ENCODE measurements at regions not wholly inside any gene's neighbourhood (a gene's known extent, or its start where the extent isn't known, plus 50 kb on each side); places are given as distances from the start of the nearest gene placed in this dataset.

DNA sequence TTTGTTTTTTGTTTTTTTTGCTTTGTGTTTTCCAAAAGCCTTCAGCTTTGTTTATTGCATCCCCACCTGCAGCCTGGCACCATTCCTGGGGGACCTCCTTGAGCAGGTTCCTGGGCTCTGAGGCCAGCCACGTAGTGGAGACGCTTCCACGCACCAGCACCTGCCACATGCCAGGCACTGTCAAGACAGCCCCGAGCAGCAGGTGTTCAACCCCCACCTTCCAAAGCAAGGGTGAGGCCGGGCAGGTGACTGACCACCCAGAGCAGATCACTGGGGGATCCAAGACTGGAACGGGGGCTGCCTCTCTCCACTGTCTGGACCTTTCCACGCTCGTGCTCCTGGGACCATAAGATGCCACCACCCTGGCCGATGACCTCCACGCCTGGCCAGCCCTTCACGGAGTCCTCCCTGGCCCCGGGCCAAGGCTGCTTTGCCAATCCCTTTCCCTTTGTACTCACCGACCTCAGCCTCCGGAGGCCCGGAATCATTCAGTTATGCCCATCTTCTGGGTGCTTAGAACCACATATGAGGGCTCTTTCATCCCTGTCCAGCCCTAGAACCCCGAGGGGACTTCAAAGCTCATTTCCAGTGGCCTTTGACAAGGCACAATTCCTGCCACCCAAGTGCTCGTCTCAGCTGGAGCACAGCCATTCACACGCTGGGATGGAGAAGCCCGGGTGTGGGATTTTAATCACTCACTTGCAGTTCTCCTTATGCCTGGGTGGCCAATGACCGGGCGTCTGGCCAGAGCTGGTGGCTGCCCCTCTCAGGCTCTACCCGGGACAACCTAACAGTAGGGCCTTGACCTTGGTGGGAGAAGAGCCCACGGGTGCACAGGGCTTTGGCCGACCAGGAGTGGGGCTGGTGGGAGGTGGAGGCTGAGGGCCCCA lies 330.8 kb downstream of the NPHP4 start:
- WGBS, result 81% methylated on average over 24 of the region's 24 CpGs
- Histone ChIP-seq H3K4me3 (ENCODE audit: low read depth, low read length) (no peak overlapping the region), H3K36me3 (ENCODE audit: insufficient read depth) (no peaks in the 10 kb centered on the region), H3K4me1 (ENCODE audit: insufficient read depth) (no peaks in the 10 kb centered on the region), H3K27ac (ENCODE audit: low read depth) (no peak overlapping the region)
- no peak for DNase-seq (ENCODE audit: extremely low spot score)

DNA sequence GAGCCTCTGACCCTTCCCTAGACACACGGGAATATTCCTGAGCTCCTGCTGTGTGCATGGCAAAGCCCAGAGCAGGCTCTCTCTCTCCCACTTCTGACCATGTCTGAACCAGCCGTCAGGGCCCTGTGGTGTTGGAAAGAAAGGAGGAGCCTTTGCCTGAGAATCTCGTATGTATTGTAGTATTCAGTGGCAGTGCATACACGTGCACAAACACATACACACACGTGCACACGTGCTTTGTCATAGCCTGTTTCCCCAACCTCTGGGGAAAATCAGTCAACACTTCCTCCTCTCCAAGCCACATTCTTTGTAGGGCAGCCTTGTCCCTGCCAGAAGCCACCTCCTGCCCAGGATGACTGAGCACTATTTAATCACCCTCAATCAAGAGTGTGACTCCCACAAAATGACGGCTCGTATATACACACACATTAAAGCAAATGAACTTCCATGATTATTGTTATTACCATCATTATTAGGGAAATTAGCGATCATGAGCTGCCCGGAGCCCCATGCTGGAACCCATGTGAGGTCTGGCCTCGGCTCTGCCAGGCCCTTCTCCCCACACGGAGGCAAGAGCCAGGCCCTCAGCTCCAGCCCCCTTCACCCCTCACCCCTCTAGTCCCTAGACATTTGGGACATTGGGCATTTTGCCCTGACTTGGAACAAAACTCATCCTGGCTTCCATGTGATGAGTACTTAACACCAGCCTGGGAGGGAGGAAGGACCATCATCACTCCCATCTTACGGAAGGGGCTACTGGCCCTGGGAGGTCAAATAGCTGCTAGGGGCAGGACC lies 331.9 kb downstream of the NPHP4 start:
- Histone ChIP-seq H3K27ac (ENCODE audit: low read depth) (no peak overlapping the region), H3K4me1 (ENCODE audit: insufficient read depth) (no peaks in the 10 kb centered on the region), H3K4me3 (ENCODE audit: low read depth, low read length) (no peak overlapping the region), H3K36me3 (ENCODE audit: insufficient read depth) (no peaks in the 10 kb centered on the region)
- DNase-seq (ENCODE audit: extremely low spot score), result no peak
- WGBS, result 29% methylated on average over 13 of the region's 13 CpGs

DNA sequence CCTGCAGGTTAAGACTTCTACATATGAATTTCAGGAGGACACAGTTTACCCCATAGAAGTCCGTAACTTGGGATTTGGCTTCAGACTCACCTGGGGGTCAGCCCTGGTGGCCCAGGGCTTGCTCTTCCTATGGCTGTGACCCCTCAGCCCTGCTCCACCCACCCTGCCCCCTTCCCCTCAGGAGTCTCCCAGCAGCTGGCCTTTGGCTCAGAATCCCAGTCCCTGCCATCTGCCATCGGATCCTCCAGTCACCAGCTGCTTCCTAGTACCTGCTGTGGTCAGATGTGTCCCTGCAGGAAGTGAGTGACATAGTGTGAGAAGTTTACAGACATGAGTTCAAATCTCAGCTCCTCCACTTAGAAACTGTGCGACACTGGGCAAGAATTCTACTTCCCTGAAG lies 332.6 kb downstream of the NPHP4 start:
- no peaks in the 10 kb centered on the region for H3K4me1 ChIP-seq (ENCODE audit: insufficient read depth)
- no peak overlapping the region for H3K27ac ChIP-seq (ENCODE audit: low read depth)
- DNase-seq (ENCODE audit: extremely low spot score), result no peak
- H3K36me3 ChIP-seq (ENCODE audit: insufficient read depth), result no peaks in the 10 kb centered on the region
- no peak overlapping the region for H3K4me3 ChIP-seq (ENCODE audit: low read depth, low read length)
- 79% methylated on average over 3 of the region's 3 CpGs for WGBS

DNA sequence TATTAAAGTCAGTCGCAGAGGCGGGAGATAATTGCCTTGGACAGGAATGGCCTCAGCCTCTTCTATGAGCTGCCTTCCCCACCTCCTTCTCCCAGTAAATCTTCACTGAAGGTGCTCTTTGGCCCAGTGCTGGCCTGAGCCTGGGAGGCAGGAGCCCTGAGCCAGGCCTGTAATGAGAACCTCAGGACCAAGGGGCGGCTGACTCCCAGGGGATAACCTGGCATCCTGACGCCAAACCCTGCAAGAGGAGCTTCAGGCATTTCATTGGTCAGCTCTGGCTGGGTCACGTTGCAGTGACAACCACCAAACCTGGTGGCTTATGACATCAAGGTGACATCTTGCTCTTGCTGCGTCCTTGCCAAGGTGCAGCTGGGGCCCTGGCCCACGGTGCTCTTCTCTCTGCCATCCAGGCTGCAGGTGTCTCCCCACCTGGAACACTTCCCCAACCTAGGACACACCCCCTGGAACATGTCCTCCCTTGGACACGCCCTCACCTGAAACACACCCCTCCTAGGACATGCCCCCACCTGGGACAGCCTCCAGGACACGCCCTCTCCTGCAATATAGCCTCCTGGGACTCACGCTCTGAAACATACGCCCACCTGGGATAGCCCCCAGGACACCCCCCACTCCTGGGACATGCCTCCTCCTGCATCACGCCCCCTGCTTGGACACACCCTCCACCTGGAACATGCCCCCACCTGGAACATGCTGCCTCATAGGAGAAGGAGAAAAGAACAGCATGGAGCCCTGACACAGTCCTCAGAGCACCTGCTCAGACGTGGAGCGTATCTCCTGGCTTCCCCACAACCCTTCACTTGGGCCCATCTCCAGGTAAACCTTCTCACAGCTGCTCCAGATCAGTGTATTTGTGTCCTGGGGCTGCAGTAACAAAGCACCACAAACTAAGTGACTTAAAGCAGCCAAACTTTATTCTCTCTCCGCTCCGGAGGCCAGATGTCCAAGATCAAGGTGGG lies 333.6 kb downstream of the NPHP4 start:
- WGBS, result 73% methylated on average over 16 of the region's 16 CpGs
- Histone ChIP-seq H3K4me3 (ENCODE audit: low read depth, low read length) (no peak overlapping the region), H3K27ac (ENCODE audit: low read depth) (no peak overlapping the region), H3K4me1 (ENCODE audit: insufficient read depth) (no peaks in the 10 kb centered on the region), H3K36me3 (ENCODE audit: insufficient read depth) (no peaks in the 10 kb centered on the region)
- DNase-seq (ENCODE audit: extremely low spot score), result no peak

DNA sequence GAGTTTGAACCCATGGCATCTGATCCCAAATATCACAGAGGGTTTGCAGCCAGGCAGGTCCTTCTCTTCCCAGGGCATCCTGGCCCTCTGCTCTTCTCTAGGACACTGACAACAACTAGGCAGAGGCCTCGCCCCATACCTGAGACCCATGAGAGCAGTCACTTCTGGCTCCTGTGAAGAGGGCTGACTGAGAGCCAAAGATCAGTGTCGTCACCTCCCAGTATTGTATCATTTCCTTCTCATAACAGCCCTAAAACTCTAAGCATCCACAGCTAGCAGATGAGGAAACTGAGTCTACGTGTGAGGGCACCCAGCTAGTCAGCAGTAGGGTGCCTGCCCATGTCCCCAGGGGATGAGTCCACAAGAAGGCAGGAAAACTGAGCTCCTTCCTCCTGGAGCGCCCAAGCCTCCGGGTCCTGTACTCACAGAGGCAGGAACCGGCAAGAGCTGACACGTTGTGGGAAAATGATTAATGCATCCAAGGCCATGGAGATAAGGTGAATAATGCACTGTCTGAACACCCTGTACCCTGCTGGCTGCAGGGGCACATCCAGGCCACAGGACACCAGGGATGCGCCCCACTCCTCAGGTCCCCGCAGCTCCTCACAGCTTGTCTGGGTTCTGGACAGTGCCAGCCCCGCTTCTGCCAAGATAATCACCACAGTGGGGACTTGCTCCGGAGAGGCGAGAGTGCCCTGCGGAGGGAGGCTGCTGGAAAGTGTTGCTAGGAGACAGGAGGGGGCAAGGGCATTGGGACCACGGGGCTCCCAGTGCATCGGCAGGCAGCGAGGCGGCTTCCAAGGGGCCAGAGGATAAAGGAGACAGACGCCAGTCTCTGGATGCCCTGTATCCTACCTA lies 340.0 kb downstream of the NPHP4 start:
- Histone ChIP-seq H3K36me3 (ENCODE audit: insufficient read depth) (no peaks in the 10 kb centered on the region), H3K27ac (ENCODE audit: low read depth) (no peak overlapping the region), H3K4me1 (ENCODE audit: insufficient read depth) (no peaks in the 10 kb centered on the region), H3K4me3 (ENCODE audit: low read depth, low read length) (no peak overlapping the region)
- 23% methylated on average over 18 of the region's 18 CpGs for WGBS
- peak; percentile 33 for DNase-seq (ENCODE audit: extremely low spot score)

DNA sequence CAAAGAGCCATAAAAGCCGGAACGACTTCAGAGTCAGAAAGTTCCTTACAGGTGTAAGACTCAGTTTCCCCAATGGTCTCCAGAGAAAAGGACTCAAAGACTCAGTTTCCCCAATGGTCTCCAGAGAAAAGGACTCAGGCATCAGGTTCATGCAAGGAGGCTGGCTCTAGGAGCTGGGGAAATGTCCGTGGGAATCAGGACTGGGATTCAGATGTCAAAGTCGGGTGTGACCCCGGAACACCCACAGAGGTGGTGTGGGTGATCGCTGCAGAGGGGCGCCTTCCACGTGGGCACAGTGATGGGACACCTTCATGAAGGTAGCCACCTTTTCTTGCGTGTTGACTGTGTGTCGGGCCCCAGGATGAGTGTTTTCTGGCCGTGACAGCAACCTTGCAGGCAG lies 340.8 kb downstream of the NPHP4 start:
- DNase-seq (ENCODE audit: extremely low spot score), result no peak
- Histone ChIP-seq H3K4me1 (ENCODE audit: insufficient read depth) (no peaks in the 10 kb centered on the region), H3K4me3 (ENCODE audit: low read depth, low read length) (no peak overlapping the region), H3K36me3 (ENCODE audit: insufficient read depth) (no peaks in the 10 kb centered on the region), H3K27ac (ENCODE audit: low read depth) (no peak overlapping the region)
- 84% methylated on average over 11 of the region's 11 CpGs for WGBS

DNA sequence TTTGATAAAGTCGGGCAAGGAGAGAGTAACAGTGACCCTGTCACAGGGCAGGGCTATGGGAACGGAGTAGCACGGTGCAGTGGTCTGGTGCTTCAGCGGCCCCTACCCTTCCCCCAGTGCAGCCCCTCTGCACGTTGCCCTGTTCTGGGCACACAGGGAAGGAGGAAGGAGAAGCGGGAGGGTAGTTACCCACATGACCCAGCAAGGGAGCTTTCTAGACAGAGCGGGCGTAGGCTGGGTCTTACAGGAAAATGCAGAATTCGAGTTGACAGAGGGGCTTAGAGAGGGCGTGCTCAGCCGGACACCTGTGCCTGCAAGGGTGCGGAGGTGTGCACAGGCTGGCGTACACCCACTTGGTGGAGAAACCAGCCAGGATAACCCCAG lies 341.2 kb downstream of the NPHP4 start:
- Histone ChIP-seq H3K36me3 (ENCODE audit: insufficient read depth) (no peaks in the 10 kb centered on the region), H3K4me1 (ENCODE audit: insufficient read depth) (no peaks in the 10 kb centered on the region), H3K4me3 (ENCODE audit: low read depth, low read length) (no peak overlapping the region), H3K27ac (ENCODE audit: low read depth) (no peak overlapping the region)
- DNase-seq (ENCODE audit: extremely low spot score), result no peak
- WGBS, result 82% methylated on average over 13 of the region's 13 CpGs

DNA sequence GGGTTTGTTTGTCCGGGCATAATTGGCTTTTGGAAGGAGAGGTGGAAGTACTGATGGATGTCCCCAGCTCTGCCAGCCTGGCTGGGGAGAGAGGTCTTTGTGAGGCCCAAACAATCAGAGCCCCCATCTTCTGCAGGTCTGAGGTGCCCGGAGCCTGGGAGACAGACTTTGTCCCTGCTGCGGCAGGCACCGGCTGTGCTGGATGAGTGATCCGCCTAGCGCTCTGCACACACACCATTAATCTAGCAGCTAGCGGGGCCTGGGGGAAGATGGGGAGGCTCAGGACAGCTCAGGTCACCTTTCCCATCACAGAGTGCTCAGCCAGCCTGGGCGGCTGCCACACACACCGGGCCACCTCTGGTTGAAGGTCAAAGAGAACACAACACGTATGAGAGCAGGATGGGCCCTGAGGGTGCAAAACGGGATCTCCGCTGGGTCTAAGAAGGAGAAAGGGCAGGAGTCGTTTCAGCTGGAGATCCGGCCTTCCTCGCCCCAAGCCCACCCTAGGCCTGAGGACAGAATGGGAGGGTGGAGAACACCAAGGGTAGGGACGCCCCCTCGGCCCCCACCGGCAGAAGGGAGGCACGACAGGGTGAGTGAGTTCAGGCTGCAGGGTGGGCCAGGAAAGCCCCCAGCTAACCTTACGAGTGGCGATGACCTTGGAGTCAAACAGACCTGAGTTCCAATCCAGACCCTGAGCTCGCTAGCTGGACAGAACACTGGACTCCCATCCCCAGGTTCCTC lies 341.8 kb downstream of the NPHP4 start:
- Histone ChIP-seq H3K27ac (ENCODE audit: low read depth) (no peak overlapping the region), H3K4me3 (ENCODE audit: low read depth, low read length) (no peak overlapping the region), H3K36me3 (ENCODE audit: insufficient read depth) (no peaks in the 10 kb centered on the region), H3K4me1 (ENCODE audit: insufficient read depth) (no peaks in the 10 kb centered on the region)
- 81% methylated on average over 22 of the region's 22 CpGs for WGBS
- DNase-seq (ENCODE audit: extremely low spot score), result no peak

DNA sequence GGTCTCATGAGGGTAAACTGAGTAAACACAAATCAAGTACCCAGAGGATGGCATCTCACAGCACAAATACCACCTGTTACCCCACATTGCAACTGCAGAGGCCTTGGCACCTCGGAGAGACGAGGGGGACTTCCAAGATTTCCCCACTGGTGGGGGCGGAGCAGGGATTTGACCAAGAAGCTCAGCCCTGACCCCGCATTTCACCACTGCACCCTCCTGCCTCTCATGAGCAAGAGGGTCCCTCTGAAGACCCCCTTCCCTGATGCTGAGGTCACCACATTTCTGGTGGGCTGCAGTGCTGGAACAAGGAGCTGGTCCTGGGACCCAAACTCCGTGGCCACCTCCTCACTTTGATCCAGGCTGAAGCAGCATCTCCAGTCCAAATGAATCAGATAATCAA lies 342.4 kb downstream of the NPHP4 start:
- no peak for DNase-seq (ENCODE audit: extremely low spot score)

DNA sequence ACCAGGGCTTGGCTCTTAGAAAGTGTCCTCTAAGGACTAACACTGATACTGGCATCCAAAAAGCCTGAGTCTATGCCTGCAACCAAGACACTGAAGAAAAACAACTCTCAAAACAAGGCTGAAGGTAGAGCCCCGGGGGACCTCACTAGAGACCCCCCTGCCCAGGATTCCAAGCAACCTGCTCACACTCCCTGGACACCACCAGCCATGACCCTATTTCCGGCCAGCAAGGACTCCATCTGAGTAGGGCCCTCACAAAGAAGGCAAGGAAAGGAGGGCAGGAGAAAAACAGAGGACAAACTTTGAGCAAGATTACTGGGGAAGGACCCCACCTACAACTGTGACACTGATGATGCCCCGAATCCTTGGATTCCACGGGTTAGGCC lies 343.1 kb downstream of the NPHP4 start:
- 72% methylated on average over 4 of the region's 4 CpGs for WGBS
- H3K4me3 ChIP-seq (ENCODE audit: low read depth, low read length), result no peak overlapping the region

More for the DNA sequence above, 342.4 kb downstream of the NPHP4 start:
- no peak overlapping the region for H3K4me3 ChIP-seq (ENCODE audit: low read depth, low read length)
- H3K36me3 ChIP-seq (ENCODE audit: insufficient read depth), result no peaks in the 10 kb centered on the region
- no peaks in the 10 kb centered on the region for H3K4me1 ChIP-seq (ENCODE audit: insufficient read depth)
- WGBS, result 84% methylated on average over 5 of the region's 5 CpGs
- H3K27ac ChIP-seq (ENCODE audit: low read depth), result no peak overlapping the region

DNA sequence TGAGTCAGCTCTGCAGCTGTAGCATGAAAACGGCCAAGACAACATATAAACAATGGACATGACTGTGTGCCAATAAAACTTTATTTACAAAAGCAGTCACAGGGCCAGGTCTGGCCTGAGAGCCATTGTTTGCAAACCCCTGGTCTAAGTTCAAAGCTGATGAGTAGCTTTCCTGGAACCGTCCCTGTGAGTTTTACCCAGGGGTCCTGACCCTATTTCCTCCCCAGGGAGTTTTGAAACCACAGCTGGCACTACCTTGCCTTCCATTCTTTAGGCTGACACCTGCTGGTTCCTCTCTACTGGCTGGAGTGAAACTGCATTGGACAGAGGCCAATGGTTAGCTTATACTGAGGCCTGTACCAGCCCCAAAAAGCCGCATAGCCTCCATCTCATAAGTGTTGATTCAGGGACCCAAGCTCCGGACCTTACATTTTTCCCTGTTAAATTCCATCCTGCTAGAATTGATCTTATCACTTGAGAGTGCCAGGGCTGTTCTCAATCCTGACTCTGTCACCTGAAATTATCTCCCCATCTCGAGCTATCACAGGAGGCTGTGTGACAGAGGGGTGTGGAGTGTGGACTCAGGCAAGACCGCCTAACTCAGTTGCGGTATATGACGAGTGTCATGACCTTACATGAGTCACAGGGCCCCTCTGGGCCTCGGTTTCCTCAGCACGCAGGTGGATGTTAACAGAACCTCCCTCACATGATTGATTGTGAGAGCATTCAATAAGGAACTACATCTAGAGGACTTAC lies 343.6 kb downstream of the NPHP4 start:
- no peak overlapping the region for H3K27ac ChIP-seq (ENCODE audit: low read depth)
- no peaks in the 10 kb centered on the region for H3K36me3 ChIP-seq (ENCODE audit: insufficient read depth)
- no peaks in the 10 kb centered on the region for H3K4me1 ChIP-seq (ENCODE audit: insufficient read depth)
- no peak overlapping the region for H3K4me3 ChIP-seq (ENCODE audit: low read depth, low read length)
- WGBS, result 70% methylated on average over 10 of the region's 10 CpGs
- no peak for DNase-seq (ENCODE audit: extremely low spot score)

More for the DNA sequence above, 343.1 kb downstream of the NPHP4 start:
- no peak for DNase-seq (ENCODE audit: extremely low spot score)
- Histone ChIP-seq H3K36me3 (ENCODE audit: insufficient read depth) (no peaks in the 10 kb centered on the region), H3K27ac (ENCODE audit: low read depth) (no peak overlapping the region), H3K4me1 (ENCODE audit: insufficient read depth) (no peaks in the 10 kb centered on the region)

All from urinary bladder (tissue), 3 donors.